ENCODE measurements at regions not wholly inside any gene's neighbourhood (a gene's known extent, or its start where the extent isn't known, plus 50 kb on each side); places are given as distances from the start of the nearest gene placed in this dataset.

- no peak for TF ChIP-seq CTCF (IDR thresholded peaks at IDR 0.05)
Measured at GRCh38 chr15:38662033-38662802, 97.6 kb upstream of the RASGRP1 start.

GRCh38 chr15:38662805-38663204, 98.2 kb upstream of the RASGRP1 start:
- TF ChIP-seq CTCF (IDR thresholded peaks at IDR 0.05), result no peak

DNA sequence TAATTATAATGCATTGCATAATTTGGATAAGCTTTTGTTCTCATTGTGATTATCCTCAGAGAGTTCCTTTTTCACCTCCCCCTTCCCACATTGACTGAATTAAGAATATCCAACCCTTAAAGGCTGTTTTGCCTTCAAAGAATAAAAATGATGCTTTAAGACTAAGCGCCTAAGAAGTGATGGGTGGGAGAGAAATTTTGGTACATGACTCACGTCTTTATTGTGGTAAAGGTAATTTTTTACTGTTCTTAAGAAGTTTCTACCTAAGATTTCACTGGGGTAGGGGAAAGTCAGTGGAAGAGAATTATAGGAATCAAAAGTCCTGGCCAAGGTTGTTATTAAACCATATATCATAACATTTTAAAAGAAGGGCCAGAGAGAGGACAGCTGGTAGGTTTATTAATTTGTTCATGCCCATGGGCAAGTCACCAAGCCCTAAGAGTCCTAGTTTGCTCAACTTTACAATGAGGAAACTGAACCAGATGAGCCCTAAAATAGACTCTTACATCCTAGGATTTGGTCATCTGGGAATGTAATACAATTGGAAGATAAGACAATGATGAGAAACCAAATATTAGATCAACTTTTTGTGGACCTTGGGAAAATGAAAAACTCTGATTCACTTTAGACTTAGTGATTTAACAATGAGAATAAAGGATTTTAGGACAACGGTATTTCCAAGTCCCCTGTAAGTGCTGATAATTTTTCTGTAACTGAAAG, 101.1 kb upstream of the RASGRP1 start:
- TF ChIP-seq CTCF (IDR thresholded peaks at IDR 0.05), result no peak

DNA sequence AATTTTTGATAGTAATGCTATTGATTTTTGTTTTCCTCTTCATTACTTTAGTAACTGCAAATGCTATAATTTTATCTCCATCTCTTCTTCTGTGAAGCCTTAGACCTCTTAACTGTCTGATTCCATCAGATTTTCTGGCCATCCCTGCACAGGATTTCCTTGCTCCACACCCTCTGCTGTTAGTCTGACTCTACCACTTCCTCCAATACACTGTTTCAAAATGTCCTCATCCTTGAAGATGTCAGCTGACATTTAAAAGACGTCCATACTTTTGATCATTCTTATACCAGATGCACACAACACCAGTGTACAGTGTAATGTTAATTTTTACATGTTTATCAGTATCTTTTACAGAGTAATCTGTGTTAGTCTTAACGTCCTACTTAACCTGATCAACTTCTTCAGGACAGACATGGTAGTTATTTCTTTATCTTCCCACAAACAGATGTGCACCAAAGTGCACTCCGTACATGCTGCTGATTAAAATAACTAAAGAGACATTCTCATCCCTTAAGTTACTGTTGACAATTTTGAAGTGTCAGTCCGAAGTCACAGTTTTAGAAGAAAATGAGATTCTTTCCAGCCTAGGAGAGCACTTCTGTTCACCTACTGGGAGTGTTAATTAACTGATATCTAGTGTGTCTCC, 102.4 kb upstream of the RASGRP1 start:
- TF ChIP-seq CTCF (IDR thresholded peaks at IDR 0.05), result no peak

DNA sequence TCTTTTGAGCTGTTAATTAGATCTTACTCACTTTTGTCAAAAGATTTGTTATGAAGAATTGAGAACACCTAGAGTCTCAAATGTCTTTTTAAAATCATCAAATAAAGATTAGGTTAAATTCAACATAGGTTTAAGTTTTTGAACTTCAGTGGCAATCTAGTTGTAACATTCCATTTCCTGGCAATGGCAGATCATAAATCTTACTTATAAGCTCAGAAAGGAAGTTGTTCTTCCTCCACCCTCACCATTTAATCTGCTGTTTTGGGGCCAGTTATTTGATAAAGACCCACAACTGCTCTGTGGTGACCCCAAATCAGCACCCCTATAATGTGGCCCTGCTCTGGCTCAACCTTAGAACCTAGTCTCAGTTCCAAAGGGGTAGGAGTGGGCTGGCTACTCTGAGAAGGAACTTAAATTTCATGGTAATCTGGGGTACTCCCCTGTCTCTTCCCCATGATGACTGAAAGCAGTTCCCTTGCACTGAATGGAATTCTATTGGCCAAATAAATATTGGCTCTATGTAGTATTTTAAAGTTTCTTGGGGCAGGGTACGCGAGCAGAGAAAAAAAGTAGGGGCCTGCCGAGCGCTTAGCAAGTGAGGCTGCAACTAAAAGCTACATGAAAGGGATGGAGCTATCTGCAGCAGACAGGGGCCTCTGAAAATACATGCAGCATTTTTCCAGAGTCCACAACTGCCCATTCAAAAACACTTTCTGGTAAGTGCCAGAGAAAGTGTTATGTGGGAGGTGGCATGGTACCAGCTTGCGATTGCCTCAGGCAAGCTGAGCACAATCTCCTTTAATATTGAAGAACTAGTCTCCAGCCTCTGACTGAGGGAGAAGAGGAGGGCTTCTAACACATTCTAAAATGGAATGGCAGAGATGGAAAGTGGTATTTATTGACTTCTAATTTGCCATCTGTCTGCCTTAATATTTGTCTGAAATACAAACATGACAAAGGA, 103.6 kb upstream of the RASGRP1 start:
- no peak for TF ChIP-seq CTCF (IDR thresholded peaks at IDR 0.05)

DNA sequence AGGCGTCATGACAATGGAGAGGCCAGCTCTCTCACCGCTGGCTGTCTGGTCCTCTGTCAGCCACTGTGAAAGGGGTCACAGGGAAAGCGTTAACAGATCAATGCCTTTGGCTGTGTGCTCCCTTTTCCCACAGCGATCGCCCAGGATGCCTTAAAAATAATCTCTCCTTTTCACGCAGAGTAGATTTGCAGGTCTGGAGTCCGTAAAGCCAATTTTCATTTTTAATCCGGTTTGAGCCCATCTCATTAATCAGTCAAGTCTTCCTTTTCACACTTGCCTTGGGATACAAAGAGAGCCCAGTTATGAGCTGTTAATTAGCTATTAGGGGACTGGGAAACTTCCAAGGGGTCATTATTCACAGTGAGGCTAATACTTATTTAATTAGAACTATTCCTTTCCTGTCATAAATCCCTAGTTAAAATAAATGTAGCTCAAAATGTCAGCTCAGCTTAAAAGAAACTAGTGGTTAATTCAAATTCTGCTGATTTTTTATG, 104.3 kb upstream of the RASGRP1 start:
- TF ChIP-seq CTCF (IDR thresholded peaks at IDR 0.05), result no peak

Measured in LNCAP (cell line).